Astrocyte (in vitro differentiated cells and primary cell): ENCODE measurements at regions not wholly inside any gene's neighbourhood (a gene's known extent, or its start where the extent isn't known, plus 50 kb on each side); places are given as distances from the start of the nearest gene placed in this dataset.

Experiments
- DNase-seq: peaks from one replicate; pipeline ENCODE4 v3.0.0-alpha.2; 2010; ENCODE audit warnings: low read depth
- FAIRE-seq: peaks from 2 replicates; lab custom pipeline; 2011; peaks lifted over from hg19 to GRCh38; lab: Jason Lieb, UNC
- H2AFZ ChIP-seq: 2 replicates; pipeline ENCODE4 v1.6.0; 2012; ENCODE audit warnings: low read depth, low read length, inconsistent platforms
- H3K27ac ChIP-seq: 2 replicates; pipeline ENCODE4 v1.5.1; 2011; ENCODE audit warnings: low read depth, low read length, inconsistent platforms
- H3K27me3 ChIP-seq: 2 replicates; pipeline ENCODE4 v1.6.0; 2011; ENCODE audit warnings: low read length, inconsistent platforms; ENCODE audit not compliant: insufficient read depth
- H3K36me3 ChIP-seq: 2 replicates; pipeline ENCODE4 v1.5.1; 2011; ENCODE audit warnings: low read length, inconsistent platforms; ENCODE audit not compliant: insufficient read depth
- H3K4me1 ChIP-seq: 2 replicates; pipeline ENCODE4 v1.5.1; 2011; ENCODE audit warnings: low read length, inconsistent platforms; ENCODE audit not compliant: insufficient read depth
- H3K4me2 ChIP-seq: 2 replicates; pipeline ENCODE4 v1.6.0; 2012; ENCODE audit warnings: low read length, inconsistent platforms
- H3K4me3 ChIP-seq: 2 replicates; pipeline ENCODE4 v1.5.1; 2011; ENCODE audit warnings: low read depth, mild to moderate bottlenecking, low read length, inconsistent platforms; ENCODE audit not compliant: insufficient read depth
- H3K79me2 ChIP-seq: 2 replicates; pipeline ENCODE4 v1.6.0; 2012; ENCODE audit warnings: mild to moderate bottlenecking, low read length, inconsistent platforms; ENCODE audit not compliant: insufficient read depth
- H3K9ac ChIP-seq: 2 replicates; pipeline ENCODE4 v1.6.0; 2012; ENCODE audit warnings: mild to moderate bottlenecking, low read length, inconsistent platforms
- H3K9me3 ChIP-seq: 2 replicates; pipeline ENCODE4 v1.5.1; 2012; ENCODE audit warnings: low read depth, mild to moderate bottlenecking, low read length, inconsistent platforms; ENCODE audit not compliant: insufficient read depth
- H4K20me1 ChIP-seq: 2 replicates; pipeline ENCODE4 v1.6.0; 2012; ENCODE audit warnings: low read length, inconsistent platforms; ENCODE audit not compliant: insufficient read depth
- H3K27ac Mint-ChIP-seq: one replicate; pipeline ENCODE4 v1.8.0; 2021; ENCODE audit warnings: mild to moderate bottlenecking, mixed read lengths; ENCODE audit not compliant: unreplicated experiment
- H3K27me3 Mint-ChIP-seq: one replicate; pipeline ENCODE4 v1.8.0; 2021; ENCODE audit warnings: low read depth, mixed read lengths; ENCODE audit not compliant: unreplicated experiment
- H3K36me3 Mint-ChIP-seq: one replicate; pipeline ENCODE4 v1.8.0; 2021; ENCODE audit warnings: low read depth, mixed read lengths; ENCODE audit not compliant: unreplicated experiment
- H3K4me1 Mint-ChIP-seq: one replicate; pipeline ENCODE4 v1.8.0; 2021; ENCODE audit warnings: low read depth, mixed read lengths; ENCODE audit not compliant: unreplicated experiment
- H3K4me3 Mint-ChIP-seq: one replicate; pipeline ENCODE4 v1.8.0; 2021; ENCODE audit warnings: mild to moderate bottlenecking, moderate library complexity, mixed read lengths; ENCODE audit not compliant: unreplicated experiment
- H3K9me3 Mint-ChIP-seq: one replicate; pipeline ENCODE4 v1.8.0; 2021; ENCODE audit warnings: mild to moderate bottlenecking, mixed read lengths; ENCODE audit not compliant: unreplicated experiment
- CTCF ChIP-seq: IDR thresholded peaks from 2 replicates; pipeline ENCODE4 v1.5.1; 2011; ENCODE audit warnings: low read depth, mild to moderate bottlenecking, inconsistent platforms, low read length, moderate library complexity; ENCODE audit not compliant: insufficient read depth
- EZH2 ChIP-seq: IDR thresholded peaks from 2 replicates; pipeline ENCODE4 v1.6.1; 2012; ENCODE audit warnings: mild to moderate bottlenecking, low read length, inconsistent platforms; ENCODE audit not compliant: insufficient read depth

- Histone ChIP-seq H3K4me2 (no peak overlapping the region), H3K27me3 (no peaks in the 10 kb centered on the region), H2AFZ (no peak overlapping the region), H3K79me2 (no peaks in the 10 kb centered on the region), H3K4me1 (peaks cover 15% of the 10 kb centered on the region), H3K36me3 (no peaks in the 10 kb centered on the region), H3K4me3 (no peak overlapping the region), H3K9ac (no peak overlapping the region), H3K9me3 (no peaks in the 10 kb centered on the region), H3K27ac (no peak overlapping the region), H4K20me1 (no peaks in the 10 kb centered on the region)
- Mint-ChIP-seq H3K4me1 (peaks cover 6% of the 10 kb centered on the region), H3K9me3 (no peaks in the 10 kb centered on the region), H3K27ac (no peak overlapping the region), H3K36me3 (no peaks in the 10 kb centered on the region), H3K4me3 (no peak overlapping the region), H3K27me3 (no peaks in the 10 kb centered on the region)
- no peak for DNase-seq
- FAIRE-seq, result no peak
- TF ChIP-seq CTCF (no peak), EZH2 (no peak)
These were observed 528.6 kb upstream of the LMCD1 start for GRCh38 chr3:7973006-7973405.

- peak overlapping the region; percentile 79 for H2AFZ ChIP-seq
- peak overlapping the region; percentile 71 for H3K27ac Mint-ChIP-seq
- H3K9ac ChIP-seq, result peak overlapping the region; percentile 54
- H3K4me1 Mint-ChIP-seq, result peaks cover 6% of the 10 kb centered on the region
- H3K9me3 ChIP-seq, result no peaks in the 10 kb centered on the region
- H3K36me3 Mint-ChIP-seq, result no peaks in the 10 kb centered on the region
- peak overlapping the region; percentile 81 for H3K27ac ChIP-seq
- peak; percentile 78 for DNase-seq
- H4K20me1 ChIP-seq, result no peaks in the 10 kb centered on the region
- no peaks in the 10 kb centered on the region for H3K27me3 Mint-ChIP-seq
- no peaks in the 10 kb centered on the region for H3K36me3 ChIP-seq
- H3K4me3 ChIP-seq, result no peak overlapping the region
- H3K79me2 ChIP-seq, result no peaks in the 10 kb centered on the region
- H3K9me3 Mint-ChIP-seq, result no peaks in the 10 kb centered on the region
- H3K4me1 ChIP-seq, result peaks cover 16% of the 10 kb centered on the region
- H3K27me3 ChIP-seq, result no peaks in the 10 kb centered on the region
- TF ChIP-seq EZH2 (no peak), CTCF (no peak)
- no peak overlapping the region for H3K4me3 Mint-ChIP-seq
- FAIRE-seq, result no peak
- H3K4me2 ChIP-seq, result peak overlapping the region; percentile 73
These were observed 524.2 kb upstream of the LMCD1 start for GRCh38 chr3:7977245-7978086.

- Mint-ChIP-seq H3K4me1 (peaks cover 6% of the 10 kb centered on the region), H3K9me3 (no peaks in the 10 kb centered on the region)
- peak overlapping the region; percentile 73 for H3K4me2 ChIP-seq
These were observed 523.6 kb upstream of the LMCD1 start for GRCh38 chr3:7978087-7978422.

More at GRCh38 chr3:7978087-7978422, 523.6 kb upstream of the LMCD1 start:
- H3K79me2 ChIP-seq, result no peaks in the 10 kb centered on the region
- peak overlapping the region; percentile 81 for H3K27ac ChIP-seq
- no peak overlapping the region for H3K4me3 Mint-ChIP-seq
- no peaks in the 10 kb centered on the region for H4K20me1 ChIP-seq
- FAIRE-seq (no peak), DNase-seq (no peak)
- no peak overlapping the region for H3K27ac Mint-ChIP-seq
- H3K27me3 Mint-ChIP-seq, result no peaks in the 10 kb centered on the region
- H3K4me3 ChIP-seq, result no peak overlapping the region
- H3K9me3 ChIP-seq, result no peaks in the 10 kb centered on the region
- H3K27me3 ChIP-seq, result no peaks in the 10 kb centered on the region
- H3K9ac ChIP-seq, result no peak overlapping the region
- H2AFZ ChIP-seq, result peak overlapping the region; percentile 79
- peaks cover 16% of the 10 kb centered on the region for H3K4me1 ChIP-seq
- no peaks in the 10 kb centered on the region for H3K36me3 ChIP-seq
- H3K36me3 Mint-ChIP-seq, result no peaks in the 10 kb centered on the region
- TF ChIP-seq EZH2, result no peak
- no peak for TF ChIP-seq CTCF
